Type B pancreatic cell (in vitro differentiated cells): ENCODE measurements at regions not wholly inside any gene's neighbourhood (a gene's known extent, or its start where the extent isn't known, plus 50 kb on each side); places are given as distances from the start of the nearest gene placed in this dataset.

ENCODE experiments used
- DNase-seq: peaks from one replicate; pipeline ENCODE4 v3.0.0; 2021; ENCODE audit warnings: mixed read lengths; ENCODE audit not compliant: unreplicated experiment; ENCODE audit errors: extremely low spot score
- H3K27ac Mint-ChIP-seq: 2 replicates; pipeline ENCODE4 v1.8.0; 2021; ENCODE audit warnings: mild to moderate bottlenecking, mixed read lengths
- H3K27me3 Mint-ChIP-seq: 2 replicates; pipeline ENCODE4 v1.8.0; 2021; ENCODE audit warnings: mixed read lengths
- H3K36me3 Mint-ChIP-seq: 2 replicates; pipeline ENCODE4 v1.8.0; 2021; ENCODE audit warnings: mixed read lengths
- H3K4me1 Mint-ChIP-seq: one replicate; pipeline ENCODE4 v1.8.0; 2021; ENCODE audit warnings: mixed read lengths; ENCODE audit not compliant: unreplicated experiment
- H3K4me3 Mint-ChIP-seq: 2 replicates; pipeline ENCODE4 v1.8.0; 2021; ENCODE audit warnings: mild to moderate bottlenecking, mixed read lengths
- H3K9me3 Mint-ChIP-seq: 2 replicates; pipeline ENCODE4 v1.8.0; 2021; ENCODE audit warnings: mixed read lengths
- CTCF ChIP-seq: fragments of 200-600 bp; sonication (generic); conservative IDR thresholded peaks from 2 replicates; pipeline ENCODE4 v1.5.0; 2021; ENCODE audit warnings: antibody characterized with exemption, mild to moderate bottlenecking

- no peaks in the 10 kb centered on the region for H3K36me3 Mint-ChIP-seq
Observed at GRCh38 chr1:194228427-194228826, 1042.0 kb upstream of the B3GALT2 start.

GRCh38 chr1:194227161-194227560, 1040.7 kb upstream of the B3GALT2 start:
- Mint-ChIP-seq H3K36me3 (no peaks in the 10 kb centered on the region), H3K9me3 (no peaks in the 10 kb centered on the region), H3K4me1 (peaks cover 7% of the 10 kb centered on the region), H3K27me3 (no peaks in the 10 kb centered on the region), H3K4me3 (no peak overlapping the region), H3K27ac (no peak overlapping the region)
- no peak for TF ChIP-seq CTCF
- no peak for DNase-seq

More at GRCh38 chr1:194228427-194228826, 1042.0 kb upstream of the B3GALT2 start:
- Mint-ChIP-seq H3K9me3 (no peaks in the 10 kb centered on the region), H3K4me1 (peaks cover 7% of the 10 kb centered on the region), H3K4me3 (no peak overlapping the region), H3K27ac (no peak overlapping the region), H3K27me3 (no peaks in the 10 kb centered on the region)
- no peak for DNase-seq
- no peak for TF ChIP-seq CTCF

DNA sequence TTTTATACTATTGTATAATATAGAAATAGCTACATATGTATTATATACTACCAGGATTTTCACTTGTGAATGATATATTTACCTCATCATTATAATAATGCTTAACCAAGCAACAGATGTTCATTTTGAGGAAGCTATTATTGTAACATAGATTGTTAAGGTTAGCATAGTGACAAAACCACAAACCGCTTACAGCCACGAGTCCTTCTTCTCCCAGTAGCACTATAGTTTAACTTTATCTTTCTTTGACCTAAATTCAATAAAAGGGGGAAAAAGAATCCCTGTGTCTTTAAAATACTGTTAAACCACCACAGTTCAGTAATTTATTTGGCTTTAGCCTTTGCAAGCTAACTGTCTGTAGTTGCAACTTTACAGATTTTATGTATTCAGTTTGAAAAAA, 1039.4 kb upstream of the B3GALT2 start:
- no peak for DNase-seq
- no peaks in the 10 kb centered on the region for H3K36me3 Mint-ChIP-seq
- TF ChIP-seq CTCF: no peak
- peaks cover 7% of the 10 kb centered on the region for H3K4me1 Mint-ChIP-seq
- H3K4me3 Mint-ChIP-seq: no peak overlapping the region
- H3K27ac Mint-ChIP-seq: no peak overlapping the region
- H3K9me3 Mint-ChIP-seq: no peaks in the 10 kb centered on the region
- H3K27me3 Mint-ChIP-seq: no peaks in the 10 kb centered on the region

DNA sequence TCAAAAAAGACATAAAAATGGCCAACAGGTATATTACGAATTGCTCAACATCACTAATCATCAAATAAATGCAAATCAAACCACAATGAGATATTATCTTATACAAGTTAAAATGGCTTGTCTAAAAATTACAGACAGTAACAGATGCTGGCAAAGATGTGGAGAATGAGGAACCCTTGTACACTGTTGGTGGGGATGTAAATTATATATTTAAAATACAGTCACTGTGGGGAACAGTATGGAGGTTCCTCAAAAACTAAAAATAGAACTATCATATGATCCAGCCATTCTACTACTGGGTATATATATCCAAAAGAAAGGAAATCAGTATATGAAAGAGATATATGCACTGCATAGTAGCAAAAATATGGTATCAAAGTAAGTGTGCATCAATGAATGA, 1037.2 kb upstream of the B3GALT2 start:
- Mint-ChIP-seq H3K27me3 (no peaks in the 10 kb centered on the region), H3K9me3 (no peaks in the 10 kb centered on the region), H3K27ac (no peak overlapping the region), H3K36me3 (no peaks in the 10 kb centered on the region), H3K4me1 (peaks cover 7% of the 10 kb centered on the region), H3K4me3 (no peak overlapping the region)
- no peak for TF ChIP-seq CTCF
- DNase-seq: no peak

DNA sequence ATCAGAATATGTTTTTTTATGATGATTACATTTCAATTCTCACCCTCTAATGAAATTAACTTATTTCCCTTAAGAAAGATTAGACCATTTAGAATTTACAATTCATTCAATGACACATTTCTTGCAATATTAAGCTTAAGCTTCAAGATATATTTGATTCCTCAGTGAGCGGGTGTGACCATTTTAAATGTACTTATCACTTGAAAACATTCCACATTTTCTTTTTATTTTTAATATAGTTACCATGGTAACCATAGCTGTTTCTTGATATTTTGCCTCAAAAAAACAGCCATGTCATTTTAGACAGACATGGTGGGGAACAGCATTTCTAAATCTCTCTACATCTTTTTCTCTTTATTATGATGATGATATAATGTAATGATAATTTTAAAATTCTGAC, 1029.0 kb upstream of the B3GALT2 start:
- Mint-ChIP-seq H3K4me3 (no peak overlapping the region), H3K4me1 (no peaks in the 10 kb centered on the region), H3K27me3 (no peaks in the 10 kb centered on the region), H3K27ac (no peak overlapping the region), H3K36me3 (no peaks in the 10 kb centered on the region), H3K9me3 (no peaks in the 10 kb centered on the region)
- DNase-seq: no peak
- no peak for TF ChIP-seq CTCF

- H3K27me3 Mint-ChIP-seq: no peaks in the 10 kb centered on the region
- no peak overlapping the region for H3K4me3 Mint-ChIP-seq
- H3K4me1 Mint-ChIP-seq: no peaks in the 10 kb centered on the region
- no peaks in the 10 kb centered on the region for H3K9me3 Mint-ChIP-seq
- H3K27ac Mint-ChIP-seq: no peak overlapping the region
- DNase-seq: no peak
- H3K36me3 Mint-ChIP-seq: no peaks in the 10 kb centered on the region
- no peak for TF ChIP-seq CTCF
Observed at GRCh38 chr1:194214735-194215134, 1028.3 kb upstream of the B3GALT2 start.
